ENCODE measurements at regions not wholly inside any gene's neighbourhood (a gene's known extent, or its start where the extent isn't known, plus 50 kb on each side); places are given as distances from the start of the nearest gene placed in this dataset.
A peak's percentile ranks its signal among the peaks of the same experiment; 100 is the strongest.

DNA sequence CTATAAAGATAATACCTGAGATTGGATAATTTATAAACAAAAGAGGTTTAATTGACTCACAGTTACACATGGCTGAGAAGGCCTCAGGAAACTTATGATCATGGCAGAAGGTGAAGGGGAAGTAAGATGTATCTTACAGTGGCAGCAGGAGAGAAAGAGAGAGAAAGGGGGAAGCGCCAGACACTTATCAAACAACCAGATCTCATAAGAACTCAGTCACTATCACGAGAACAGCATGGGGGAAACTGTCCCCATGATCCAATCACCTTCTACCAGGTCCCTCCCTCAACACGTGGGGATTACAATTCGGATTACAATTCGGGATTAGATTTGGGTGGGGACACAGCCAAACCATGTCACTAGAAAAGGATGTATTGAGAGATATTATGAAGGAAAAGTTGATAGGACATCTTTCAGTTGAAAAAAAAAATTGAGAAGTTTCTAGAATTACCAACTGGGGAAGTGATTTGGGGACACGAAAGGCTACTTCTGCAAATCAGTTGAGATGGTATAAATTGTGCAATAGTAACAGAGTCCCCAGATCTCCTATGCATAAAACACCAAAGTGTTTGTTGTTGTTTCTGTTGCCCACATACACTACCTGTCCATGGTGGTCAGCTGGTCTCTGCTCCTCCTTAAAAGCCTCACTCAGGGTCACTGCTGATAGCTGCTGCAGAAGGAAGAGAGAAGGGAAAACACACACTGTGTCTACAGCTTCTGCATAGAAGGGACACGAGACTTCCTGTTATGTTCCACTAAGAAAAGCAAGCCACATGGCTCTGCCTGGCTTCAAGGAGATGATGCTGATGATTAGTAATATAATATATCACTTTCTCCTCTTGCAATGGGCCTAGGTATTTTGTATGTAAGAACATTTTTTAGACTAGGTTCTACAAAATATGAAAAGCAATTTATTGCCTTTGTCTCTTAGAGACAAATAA lies 465.5 kb downstream of the PDZRN4 start:
- DNase-seq, result no peak

DNA sequence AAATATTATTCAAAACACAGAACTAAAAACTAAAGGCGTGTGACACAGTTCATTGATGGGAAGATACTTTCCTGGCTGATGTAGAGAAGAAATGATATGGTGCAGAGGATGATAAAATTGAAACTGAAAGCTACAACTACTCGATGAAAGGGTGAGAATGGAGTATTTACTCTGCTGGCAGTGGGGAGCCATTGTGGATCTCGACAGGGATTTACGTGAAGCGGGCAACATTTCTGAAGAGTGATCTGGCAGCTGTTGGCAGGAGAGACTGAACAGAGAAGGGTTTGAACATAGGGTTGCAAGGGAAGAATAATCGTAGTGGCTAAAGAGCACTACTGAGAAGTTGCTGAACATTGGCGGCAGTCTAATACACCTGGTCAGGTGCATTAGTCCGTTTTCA lies 464.9 kb downstream of the PDZRN4 start:
- DNase-seq, result peak; percentile 8

GRCh38 chr12:41645624-41646023 lies 457.5 kb downstream of the PDZRN4 start:
- no peak for DNase-seq

- peak; percentile 68 for DNase-seq
These were observed 454.7 kb downstream of the PDZRN4 start for GRCh38 chr12:41642808-41643207.

DNA sequence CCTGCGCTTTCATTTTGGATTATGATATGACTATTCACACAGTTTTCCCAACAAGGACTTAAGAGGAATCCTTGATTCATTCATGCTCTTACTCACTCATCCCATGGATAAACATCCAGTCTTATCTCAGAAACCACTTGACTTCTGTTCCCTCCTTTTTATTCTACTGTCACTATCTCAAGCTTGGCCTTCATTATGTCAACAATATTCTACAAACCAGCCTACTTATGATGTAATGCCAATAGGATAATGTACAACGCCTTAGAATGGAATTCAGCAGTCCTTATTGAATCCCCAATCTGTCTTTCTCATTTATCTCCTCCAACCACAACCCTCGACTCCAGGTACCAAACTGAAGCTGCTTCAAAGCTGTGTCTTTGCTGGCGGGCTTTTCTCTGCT lies 448.5 kb downstream of the PDZRN4 start:
- no peak for DNase-seq

- DNase-seq, result no peak
These were observed 447.7 kb downstream of the PDZRN4 start for GRCh38 chr12:41635626-41636364.

DNA sequence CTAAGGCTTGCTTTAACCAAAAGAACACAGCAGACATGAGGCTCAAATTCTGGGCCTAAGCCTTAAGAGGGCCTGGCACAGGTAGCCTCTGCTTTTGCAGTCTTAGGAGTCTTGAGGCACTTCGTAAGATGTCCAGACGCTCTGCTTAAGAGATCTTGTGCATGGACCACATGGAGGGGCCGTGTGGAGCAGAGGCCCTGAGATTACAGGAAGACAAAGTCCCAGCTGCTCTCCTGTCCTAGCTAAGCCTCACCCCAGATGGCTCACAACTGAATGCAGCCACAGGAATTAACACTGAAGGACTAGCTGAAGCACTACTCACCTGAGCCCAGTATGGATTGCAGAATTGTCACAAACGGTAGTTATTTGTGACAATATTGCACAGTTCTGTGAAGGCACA lies 446.0 kb downstream of the PDZRN4 start:
- no peak for DNase-seq

DNA sequence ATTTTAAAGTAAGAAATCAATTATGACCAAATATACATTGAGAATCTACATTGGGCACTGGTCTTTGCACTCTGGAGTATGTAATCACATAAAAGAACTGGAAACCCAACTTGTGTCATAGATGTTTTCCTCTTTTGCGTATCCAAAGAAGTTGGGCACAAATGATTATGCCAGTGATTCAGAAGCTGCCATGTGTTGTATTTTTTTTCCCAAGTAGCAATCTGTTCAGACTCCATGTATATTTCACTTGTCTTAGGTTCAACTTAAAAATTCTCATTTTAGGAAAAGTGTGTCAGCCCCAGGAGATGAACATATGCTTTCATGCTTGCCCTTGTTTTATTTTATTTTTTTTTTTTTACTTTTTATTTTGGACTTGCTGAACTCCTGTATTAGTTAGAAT lies 441.5 kb downstream of the PDZRN4 start:
- no peak for DNase-seq

- no peak for DNase-seq
These were observed 439.4 kb downstream of the PDZRN4 start for GRCh38 chr12:41627476-41627875.

DNA sequence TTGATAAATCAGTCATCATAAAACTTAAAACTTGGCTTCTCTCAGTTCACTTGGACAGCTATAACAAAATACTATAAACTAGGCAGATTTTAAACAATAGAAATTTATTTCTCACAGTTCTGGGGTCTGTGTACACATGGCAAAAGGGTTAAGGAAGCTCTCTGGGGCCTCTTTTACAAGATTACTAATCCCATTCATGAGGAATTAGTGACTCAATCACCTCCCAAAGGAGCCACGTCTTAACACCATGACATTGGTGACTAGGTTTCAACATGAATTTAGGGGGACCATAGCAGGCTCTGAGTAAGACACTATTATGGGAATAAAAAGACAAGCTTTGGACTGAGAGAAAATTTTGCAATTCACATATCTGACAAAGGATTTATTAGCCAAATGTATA lies 436.5 kb downstream of the PDZRN4 start:
- DNase-seq, result no peak

All from RPMI8226 (cell line).